ENCODE measurements at regions not wholly inside any gene's neighbourhood (a gene's known extent, or its start where the extent isn't known, plus 50 kb on each side); places are given as distances from the start of the nearest gene placed in this dataset.

GRCh38 chr13:53182724-53183123 lies 154.1 kb downstream of the OLFM4 start:
- no peak for DNase-seq (ENCODE audit: low read depth)
- no peak for TF ChIP-seq CTCF (conservative IDR thresholded peaks at IDR 0.05; ENCODE audit: low read depth, low read length)

GRCh38 chr13:53188120-53188519 lies 159.5 kb downstream of the OLFM4 start:
- H3K4me3 ChIP-seq (ENCODE audit: low read length): no peak overlapping the region
- DNase-seq (ENCODE audit: low read depth): no peak
- TF ChIP-seq CTCF (conservative IDR thresholded peaks at IDR 0.05; ENCODE audit: low read depth, low read length): no peak

More at GRCh38 chr13:53182724-53183123, 154.1 kb downstream of the OLFM4 start:
- no peak overlapping the region for H3K4me3 ChIP-seq (ENCODE audit: low read length)

- H3K4me3 ChIP-seq (ENCODE audit: low read length): no peak overlapping the region
- DNase-seq (ENCODE audit: low read depth): no peak
- TF ChIP-seq CTCF (conservative IDR thresholded peaks at IDR 0.05; ENCODE audit: low read depth, low read length): no peak
These were observed 160.5 kb downstream of the OLFM4 start for GRCh38 chr13:53189162-53189561.

- no peak for TF ChIP-seq CTCF (conservative IDR thresholded peaks at IDR 0.05; ENCODE audit: low read depth, low read length)
- no peak overlapping the region for H3K4me3 ChIP-seq (ENCODE audit: low read length)
- no peak for DNase-seq (ENCODE audit: low read depth)
These were observed 162.5 kb downstream of the OLFM4 start for GRCh38 chr13:53191091-53191490.

GRCh38 chr13:53197424-53197823 lies 168.8 kb downstream of the OLFM4 start:
- no peak for TF ChIP-seq CTCF (conservative IDR thresholded peaks at IDR 0.05; ENCODE audit: low read depth, low read length)
- no peak for DNase-seq (ENCODE audit: low read depth)
- no peak overlapping the region for H3K4me3 ChIP-seq (ENCODE audit: low read length)

GRCh38 chr13:53198017-53198416 lies 169.4 kb downstream of the OLFM4 start:
- H3K4me3 ChIP-seq (ENCODE audit: low read length): no peak overlapping the region
- DNase-seq (ENCODE audit: low read depth): no peak
- no peak for TF ChIP-seq CTCF (conservative IDR thresholded peaks at IDR 0.05; ENCODE audit: low read depth, low read length)

GRCh38 chr13:53198736-53199135 lies 170.1 kb downstream of the OLFM4 start:
- DNase-seq (ENCODE audit: low read depth): no peak
- H3K4me3 ChIP-seq (ENCODE audit: low read length): no peak overlapping the region
- no peak for TF ChIP-seq CTCF (conservative IDR thresholded peaks at IDR 0.05; ENCODE audit: low read depth, low read length)

Measured in retinal pigment epithelial cell (primary cell).